ENCODE measurements at regions not wholly inside any gene's neighbourhood (a gene's known extent, or its start where the extent isn't known, plus 50 kb on each side); places are given as distances from the start of the nearest gene placed in this dataset.

DNA sequence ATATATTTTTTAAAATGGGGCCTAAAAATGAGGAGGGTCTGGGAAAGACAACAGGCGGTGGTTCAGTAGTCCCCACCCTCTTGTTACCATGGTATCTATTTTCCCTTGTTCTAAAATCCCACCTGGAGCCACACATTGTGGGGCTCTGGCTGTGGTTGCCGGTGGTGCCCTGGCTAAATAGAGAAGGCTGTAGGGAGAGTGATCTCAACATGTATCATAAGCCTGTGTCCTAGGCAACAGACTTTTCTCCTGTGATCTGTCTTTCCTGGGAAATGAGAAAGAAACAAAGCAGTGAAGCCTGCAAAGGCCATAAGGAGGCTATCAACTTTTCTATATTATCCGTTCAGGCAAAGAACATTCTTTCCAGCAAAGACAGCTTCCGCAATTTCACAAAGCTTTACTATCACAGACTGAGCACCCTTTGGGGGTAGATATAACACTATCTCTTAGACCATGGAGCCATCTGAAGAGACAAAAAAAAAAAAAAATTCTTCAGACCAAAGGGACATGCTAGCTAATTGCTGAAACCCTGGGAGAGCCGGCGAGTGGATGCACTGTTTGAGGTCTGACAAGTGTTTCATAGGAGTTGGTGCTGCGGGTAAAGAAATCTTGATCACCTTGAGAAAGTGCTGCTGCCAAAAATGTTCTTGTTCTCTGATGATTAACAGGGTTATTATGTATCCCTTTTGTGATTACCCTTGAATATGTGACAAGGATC, 879.2 kb upstream of the DDX18 start:
- H3K4me1 ChIP-seq (ENCODE audit: insufficient read depth, low read length, severe bottlenecking), result no peaks in the 10 kb centered on the region
- H3K4me2 ChIP-seq (ENCODE audit: low read length), result no peak overlapping the region
- no peaks in the 10 kb centered on the region for H3K27me3 ChIP-seq (ENCODE audit: insufficient read depth, low read length)
- H3K9me2 ChIP-seq (ENCODE audit: low read depth, low read length), result no peaks in the 10 kb centered on the region
- H3K4me3 ChIP-seq (ENCODE audit: low read depth, low read length, poor library complexity, severe bottlenecking), result no peak overlapping the region
- H3K9me3 ChIP-seq (ENCODE audit: low read length), result no peaks in the 10 kb centered on the region
- no peaks in the 10 kb centered on the region for H3K36me3 ChIP-seq (ENCODE audit: insufficient read depth, low read length)
- no peak overlapping the region for H3K27ac ChIP-seq (ENCODE audit: low read depth, low read length, poor library complexity, severe bottlenecking)
- TF ChIP-seq CTCF (IDR thresholded peaks at IDR 0.05; ENCODE audit: low read length) (no peak), EZH2 (IDR thresholded peaks at IDR 0.05; ENCODE audit: borderline replicate concordance, low read length) (no peak)
- H2AFZ ChIP-seq (ENCODE audit: low read length), result no peak overlapping the region
- H3F3A ChIP-seq (ENCODE audit: insufficient read depth, low read length), result no peaks in the 10 kb centered on the region
- no peaks in the 10 kb centered on the region for H3K79me2 ChIP-seq (ENCODE audit: insufficient read depth, low read length)
- H3K9ac ChIP-seq (ENCODE audit: low read length), result no peak overlapping the region
- H4K20me1 ChIP-seq (ENCODE audit: insufficient read depth, low read length), result no peaks in the 10 kb centered on the region

DNA sequence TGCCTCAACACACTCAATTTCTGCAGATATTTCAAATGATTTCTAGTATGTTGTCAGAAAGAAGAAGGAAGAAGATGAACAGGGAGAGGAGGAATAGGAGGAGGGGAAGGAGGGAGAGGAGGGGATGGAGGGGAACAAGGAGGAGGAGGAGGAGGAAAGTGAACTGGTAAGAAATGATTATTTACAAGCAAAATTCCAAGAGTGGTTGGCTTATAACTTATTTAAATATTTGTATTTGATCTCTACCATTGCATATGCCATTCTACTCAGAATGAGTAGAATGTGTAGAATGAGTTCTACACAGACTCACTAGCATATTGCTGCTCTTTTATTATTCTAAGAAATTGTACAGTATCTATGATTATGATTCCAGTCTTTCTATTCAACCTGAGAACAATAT, 866.2 kb upstream of the DDX18 start:
- H3K9me2 ChIP-seq (ENCODE audit: low read depth, low read length), result no peaks in the 10 kb centered on the region
- no peaks in the 10 kb centered on the region for H3K79me2 ChIP-seq (ENCODE audit: insufficient read depth, low read length)
- H3K9me3 ChIP-seq (ENCODE audit: low read length), result no peaks in the 10 kb centered on the region
- H3K4me2 ChIP-seq (ENCODE audit: low read length), result no peak overlapping the region
- no peak overlapping the region for H3K4me3 ChIP-seq (ENCODE audit: low read depth, low read length, poor library complexity, severe bottlenecking)
- H3K36me3 ChIP-seq (ENCODE audit: insufficient read depth, low read length), result no peaks in the 10 kb centered on the region
- no peaks in the 10 kb centered on the region for H3K4me1 ChIP-seq (ENCODE audit: insufficient read depth, low read length, severe bottlenecking)
- no peak overlapping the region for H2AFZ ChIP-seq (ENCODE audit: low read length)
- no peak overlapping the region for H3K9ac ChIP-seq (ENCODE audit: low read length)
- H3K27me3 ChIP-seq (ENCODE audit: insufficient read depth, low read length), result no peaks in the 10 kb centered on the region
- no peaks in the 10 kb centered on the region for H3F3A ChIP-seq (ENCODE audit: insufficient read depth, low read length)
- no peak overlapping the region for H3K27ac ChIP-seq (ENCODE audit: low read depth, low read length, poor library complexity, severe bottlenecking)
- no peaks in the 10 kb centered on the region for H4K20me1 ChIP-seq (ENCODE audit: insufficient read depth, low read length)
- no peak for TF ChIP-seq CTCF (IDR thresholded peaks at IDR 0.05; ENCODE audit: low read length)
- no peak for TF ChIP-seq EZH2 (IDR thresholded peaks at IDR 0.05; ENCODE audit: borderline replicate concordance, low read length)

- Histone ChIP-seq H3K9ac (ENCODE audit: low read length) (no peak overlapping the region), H3K9me2 (ENCODE audit: low read depth, low read length) (no peaks in the 10 kb centered on the region)
- TF ChIP-seq EZH2 (IDR thresholded peaks at IDR 0.05; ENCODE audit: borderline replicate concordance, low read length) (no peak), CTCF (IDR thresholded peaks at IDR 0.05; ENCODE audit: low read length) (no peak)
These were observed 865.2 kb upstream of the DDX18 start for GRCh38 chr2:116949249-116949648.

More at GRCh38 chr2:116949249-116949648, 865.2 kb upstream of the DDX18 start:
- Histone ChIP-seq H3K27ac (ENCODE audit: low read depth, low read length, poor library complexity, severe bottlenecking) (no peak overlapping the region), H3K36me3 (ENCODE audit: insufficient read depth, low read length) (no peaks in the 10 kb centered on the region), H3K4me3 (ENCODE audit: low read depth, low read length, poor library complexity, severe bottlenecking) (no peak overlapping the region), H3K27me3 (ENCODE audit: insufficient read depth, low read length) (no peaks in the 10 kb centered on the region), H4K20me1 (ENCODE audit: insufficient read depth, low read length) (no peaks in the 10 kb centered on the region), H3K79me2 (ENCODE audit: insufficient read depth, low read length) (no peaks in the 10 kb centered on the region), H3K4me2 (ENCODE audit: low read length) (no peak overlapping the region), H3K9me3 (ENCODE audit: low read length) (no peaks in the 10 kb centered on the region), H3K4me1 (ENCODE audit: insufficient read depth, low read length, severe bottlenecking) (no peaks in the 10 kb centered on the region), H2AFZ (ENCODE audit: low read length) (no peak overlapping the region), H3F3A (ENCODE audit: insufficient read depth, low read length) (no peaks in the 10 kb centered on the region)
